Pancreas (tissue), 10 donors: ENCODE measurements at regions not wholly inside any gene's neighbourhood (a gene's known extent, or its start where the extent isn't known, plus 50 kb on each side); places are given as distances from the start of the nearest gene placed in this dataset.
"Not testable (repeated sequence)": the region's sequence is repeated elsewhere in the genome, so short reads cannot be mapped to it uniquely, and the experiment has no call there.

Experiments used
- ATAC-seq, 4 donors: fragments of 200-7000 bp; cut with Tn5 transposase; one replicate each; pipeline versions ENCODE4 v1.8.0 to v1.9.1; 2020; ENCODE audit warnings: mild to moderate bottlenecking in 4 of 4, moderate library complexity in 4 of 4
- DNase-seq, 6 donors: peaks; one replicate each; pipeline ENCODE4 v3.0.0-alpha.2; 2020
- FAIRE-seq: peaks from 2 replicates; lab custom pipeline; 2012; peaks lifted over from hg19 to GRCh38; lab: Jason Lieb, UNC
- H3K27ac ChIP-seq, 4 donors: fragments of 200-600 bp; sonication (generic); 1 replicate in 3 of 4; 2 replicates in 1 of 4; pipeline versions ENCODE4 v1.5.0 to v1.8.0; 2020
- H3K27me3 ChIP-seq, 4 donors: fragments of 200-600 bp; one replicate each; pipeline ENCODE4 v1.8.0; 2021
- H3K36me3 ChIP-seq, 3 donors: fragments of 200-600 bp; sonication (generic) in 1 of 3; one replicate each; pipeline versions ENCODE4 v1.5.0 to v1.8.0; 2020 to 2021
- H3K4me1 ChIP-seq, 3 donors: fragments of 200-600 bp; one replicate each; pipeline ENCODE4 v1.8.0; 2021
- H3K4me3 ChIP-seq, 4 donors: fragments of 200-600 bp; sonication (generic) in 2 of 4; one replicate each; pipeline versions ENCODE4 v1.5.0 to v1.8.0; 2020 to 2021
- H3K9me3 ChIP-seq, 4 donors: fragments of 200-600 bp; one replicate each; pipeline ENCODE4 v1.8.0; 2021
- WGBS, 2 donors: extraction: QIAGEN DNeasy Blood & Tissue Kit; methylation state at CpG; one replicate each; pipeline ENCODE4 v1.1.7; 2013; 5-methylcytosine and 5-hydroxymethylcytosine counted together
- intact Hi-C, 3 donors: fragments of 100-400 bp; cut with DNase I; formaldehyde crosslinking; loops; one replicate each; pipeline versions ENCODE4 v1.11.1 to v1.14.2; 2022
- TF ChIP-seq, protein P1 (sequence below), 4 donors: fragments of 200-600 bp; sonication (generic) in 3 of 4; IDR thresholded peaks; one replicate each; pipeline versions ENCODE4 v1.5.0 to v1.8.0; 2021; ENCODE audit warnings: antibody characterized with exemption in 4 of 4
- donor health status: healthy with polysubstance abuse.
- donor health status: DM: no; HTN: no; CAD: no; lungs with moderate emphysema.
- donor health status: DM: no; HTN: no; CAD: no.
- donor health status: control.
- donor health status: control.
- donor health status: Bipolar disorder and iron deficiency.
- donor health status: DM: yes; HTN: yes; CAD: no.
- donor health status: DM: no; HTN: no; CAD: no.
- donor health status: DM: no; HTN: no; CAD: no.
- donor health status: DM: yes; HTN: yes; CAD: no.

DNA sequence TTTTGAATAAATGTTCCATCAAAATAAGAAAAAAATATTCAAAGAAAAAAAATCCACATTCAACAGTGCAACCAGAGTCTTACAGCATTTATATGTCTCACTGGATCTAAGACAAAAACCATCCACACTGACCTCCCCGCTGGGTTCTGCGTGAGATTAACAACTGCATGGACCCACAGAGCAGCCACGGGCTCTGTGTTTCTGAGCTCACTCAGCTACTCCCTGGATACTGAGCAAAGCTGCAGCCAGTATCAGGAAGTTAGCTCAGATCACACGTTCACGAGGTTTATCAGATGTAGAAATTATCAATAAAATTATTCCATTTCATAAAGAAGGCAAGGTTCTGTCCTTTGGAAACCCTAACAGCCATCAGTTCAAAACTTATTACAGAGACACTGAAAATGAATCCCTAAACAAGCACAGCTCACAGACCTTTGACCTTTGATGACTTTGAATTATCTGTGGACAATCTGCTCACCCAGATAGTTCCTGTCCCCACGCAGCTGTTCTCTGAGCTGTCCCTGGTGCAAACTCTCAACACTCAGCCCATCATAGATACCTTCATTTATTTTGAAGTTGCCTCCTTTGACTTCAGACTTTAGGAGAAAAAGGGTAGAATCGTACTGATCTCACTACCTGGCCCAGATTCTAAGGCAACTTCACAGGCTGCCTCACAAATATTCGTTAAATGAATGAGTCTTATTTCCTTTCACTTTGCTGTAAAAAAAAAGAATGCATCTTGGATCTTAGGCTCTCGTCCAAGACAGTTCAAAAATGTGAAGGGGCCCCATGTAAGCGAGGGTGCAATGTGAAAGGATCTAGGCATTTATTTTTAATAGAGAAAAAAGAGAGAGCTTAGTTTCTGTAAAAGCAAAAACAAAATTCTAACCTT, 67.7 kb upstream of the SVIL start:
- no peak for ATAC-seq
- Histone ChIP-seq H3K9me3 (no peaks in the 10 kb centered on the region), H3K27me3 (no peaks in the 10 kb centered on the region), H3K4me1 (no peaks in the 10 kb centered on the region), H3K36me3 (no peaks in the 10 kb centered on the region), H3K4me3 (no peak overlapping the region), H3K27ac (no peak overlapping the region)
- intact Hi-C loops, result no loop called here
- WGBS, 2 donors, result 60 to 61% methylated on average over 10 of the region's 10 CpGs
- DNase-seq, result no peak
- FAIRE-seq, result no peak
- TF ChIP-seq, protein P1, sequence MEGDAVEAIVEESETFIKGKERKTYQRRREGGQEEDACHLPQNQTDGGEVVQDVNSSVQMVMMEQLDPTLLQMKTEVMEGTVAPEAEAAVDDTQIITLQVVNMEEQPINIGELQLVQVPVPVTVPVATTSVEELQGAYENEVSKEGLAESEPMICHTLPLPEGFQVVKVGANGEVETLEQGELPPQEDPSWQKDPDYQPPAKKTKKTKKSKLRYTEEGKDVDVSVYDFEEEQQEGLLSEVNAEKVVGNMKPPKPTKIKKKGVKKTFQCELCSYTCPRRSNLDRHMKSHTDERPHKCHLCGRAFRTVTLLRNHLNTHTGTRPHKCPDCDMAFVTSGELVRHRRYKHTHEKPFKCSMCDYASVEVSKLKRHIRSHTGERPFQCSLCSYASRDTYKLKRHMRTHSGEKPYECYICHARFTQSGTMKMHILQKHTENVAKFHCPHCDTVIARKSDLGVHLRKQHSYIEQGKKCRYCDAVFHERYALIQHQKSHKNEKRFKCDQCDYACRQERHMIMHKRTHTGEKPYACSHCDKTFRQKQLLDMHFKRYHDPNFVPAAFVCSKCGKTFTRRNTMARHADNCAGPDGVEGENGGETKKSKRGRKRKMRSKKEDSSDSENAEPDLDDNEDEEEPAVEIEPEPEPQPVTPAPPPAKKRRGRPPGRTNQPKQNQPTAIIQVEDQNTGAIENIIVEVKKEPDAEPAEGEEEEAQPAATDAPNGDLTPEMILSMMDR (IDR thresholded peaks at IDR 0.05), result no peak

DNA sequence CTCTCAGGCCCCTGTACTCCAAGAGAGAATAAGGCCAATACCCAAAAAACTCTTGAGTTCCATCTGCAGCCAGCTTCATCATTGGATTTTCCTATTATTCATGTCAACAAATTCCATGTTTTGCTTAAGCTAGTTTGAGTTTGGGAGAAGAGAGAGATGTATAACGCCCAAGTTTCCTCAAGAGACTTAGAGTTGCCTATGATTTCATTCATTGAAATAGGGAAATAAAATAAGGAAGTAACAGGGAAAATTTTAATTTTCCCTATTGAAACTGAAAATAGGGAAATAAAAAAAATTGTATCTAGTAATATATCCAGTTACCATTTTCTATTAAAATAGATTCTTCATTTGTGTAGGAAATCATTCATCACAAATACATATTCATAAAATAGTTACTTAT, 66.5 kb upstream of the SVIL start:
- H3K4me3 ChIP-seq, result no peak overlapping the region
- no peaks in the 10 kb centered on the region for H3K9me3 ChIP-seq
- ATAC-seq, result no peak
- no peak for DNase-seq
- TF ChIP-seq, protein P1 (IDR thresholded peaks at IDR 0.05), result no peak
- intact Hi-C loops, result no loop called here
- WGBS, 2 donors, result 93 to 97% methylated on average over 1 of the region's 1 CpG
- no peak for FAIRE-seq
- no peak overlapping the region for H3K27ac ChIP-seq
- no peaks in the 10 kb centered on the region for H3K36me3 ChIP-seq
- no peaks in the 10 kb centered on the region for H3K27me3 ChIP-seq
- H3K4me1 ChIP-seq, result no peaks in the 10 kb centered on the region

- no peak for DNase-seq
- no peak for FAIRE-seq
- Histone ChIP-seq H3K27me3 (no peaks in the 10 kb centered on the region), H3K27ac (no peak overlapping the region), H3K9me3 (no peaks in the 10 kb centered on the region), H3K36me3 (no peaks in the 10 kb centered on the region), H3K4me3 (no peak overlapping the region), H3K4me1 (no peaks in the 10 kb centered on the region)
- ATAC-seq, result no peak
- TF ChIP-seq, protein P1 (IDR thresholded peaks at IDR 0.05), result no peak
- intact Hi-C loops, result no loop called here
- 80 to 81% methylated on average over 5 of the region's 5 CpGs for whole genome bisulfite sequencing, 2 donors
Measured at GRCh38 chr10:29699621-29700020, 64.8 kb upstream of the SVIL start.

DNA sequence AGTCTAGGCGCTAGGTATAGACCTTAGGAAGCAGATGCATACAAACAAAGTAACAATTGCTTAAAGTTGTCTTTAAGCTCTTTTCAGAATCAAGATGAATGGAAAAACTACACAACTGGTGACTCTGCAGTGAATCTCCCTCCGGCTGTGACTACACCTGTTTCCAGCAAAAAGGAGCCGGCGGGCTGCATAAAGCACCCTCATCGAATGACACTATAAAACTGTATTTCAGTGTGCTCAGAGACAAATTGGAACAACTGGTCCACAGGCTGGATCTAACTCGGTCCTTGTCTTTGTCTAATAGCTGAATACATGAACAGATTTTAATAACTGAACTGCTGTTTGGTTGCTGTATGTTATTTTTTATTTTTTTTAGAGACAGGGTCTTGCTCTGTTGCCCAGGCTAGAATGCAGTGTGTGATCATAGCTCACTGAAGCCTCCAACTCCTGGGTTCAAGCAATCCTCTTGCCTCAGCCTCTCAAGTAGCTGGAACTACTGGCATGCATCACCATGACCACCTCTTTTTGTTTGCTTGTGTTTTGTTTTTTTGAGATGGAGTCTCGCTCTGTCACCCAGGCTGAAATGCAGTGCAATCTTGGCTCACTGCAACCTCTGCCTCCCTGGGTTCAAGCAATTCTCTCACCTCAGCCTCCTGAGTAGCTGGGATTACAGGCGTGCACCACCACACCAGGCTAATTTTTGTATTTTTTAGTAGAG, 64.2 kb upstream of the SVIL start:
- Histone ChIP-seq H3K27me3 (no peaks in the 10 kb centered on the region), H3K36me3 (no peaks in the 10 kb centered on the region), H3K9me3 (no peaks in the 10 kb centered on the region), H3K4me3 (no peak overlapping the region), H3K27ac (no peak overlapping the region), H3K4me1 (no peaks in the 10 kb centered on the region)
- DNase-seq (no peak), ATAC-seq (no peak), FAIRE-seq (no peak)
- intact Hi-C loops, result no loop called here
- WGBS, 2 donors, result 97 to 98% methylated on average over 8 of the region's 8 CpGs
- TF ChIP-seq, protein P1 (IDR thresholded peaks at IDR 0.05), result no peak

DNA sequence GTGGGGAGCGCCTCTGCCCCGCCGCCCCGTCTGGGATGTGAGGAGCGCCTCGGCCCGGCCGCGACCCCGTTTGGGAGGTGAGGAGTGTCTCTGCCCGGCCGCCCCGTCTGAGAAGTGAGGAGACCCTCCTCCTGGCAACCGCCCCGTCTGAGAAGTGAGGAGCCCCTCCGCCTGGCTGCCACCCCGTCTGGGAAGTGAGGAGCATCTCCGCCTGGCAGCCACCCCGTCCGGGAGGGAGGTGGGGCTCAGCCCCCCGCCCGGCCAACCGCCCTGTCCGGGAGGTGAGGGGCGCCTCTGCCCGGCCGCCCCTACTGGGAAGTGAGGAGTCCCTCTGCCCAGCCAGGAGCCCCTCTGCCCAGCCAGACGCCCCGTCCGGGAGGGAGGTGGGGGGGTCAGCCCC, 61.8 kb upstream of the SVIL start:
- H3K36me3 ChIP-seq, ATAC-seq, intact Hi-C loops, H3K4me1 ChIP-seq, H3K27ac ChIP-seq, FAIRE-seq, H3K4me3 ChIP-seq, H3K27me3 ChIP-seq, H3K9me3 ChIP-seq: not testable (repeated sequence)
- DNase-seq, result peak in 1 of 6 donors; percentile 49
- WGBS, 2 donors, result 96 to 98% methylated on average over 10 to 30 of the region's 30 CpGs
